ENCODE measurements at regions not wholly inside any gene's neighbourhood (a gene's known extent, or its start where the extent isn't known, plus 50 kb on each side); places are given as distances from the start of the nearest gene placed in this dataset.

GRCh38 chr4:187224560-187224959, 500.9 kb upstream of the FAT1 start:
- no peak for TF ChIP-seq RAD21 (IDR thresholded peaks at IDR 0.05; ENCODE audit: low read depth)
- no peak for TF ChIP-seq USF1 (IDR thresholded peaks at IDR 0.05)
- TF ChIP-seq TAF1 (IDR thresholded peaks at IDR 0.05; ENCODE audit: low read depth), result no peak
- TF ChIP-seq EP300 (IDR thresholded peaks at IDR 0.05; ENCODE audit: borderline replicate concordance), result no peak
- TF ChIP-seq NFIC (IDR thresholded peaks at IDR 0.05), result no peak
- TF ChIP-seq REST (IDR thresholded peaks at IDR 0.05; ENCODE audit: low read depth), result no peak
- TF ChIP-seq YY1 (IDR thresholded peaks at IDR 0.05; ENCODE audit: low read depth), result no peak

Measured in Ishikawa (cell line).